Adrenal gland (tissue), 9 donors: ENCODE measurements at regions not wholly inside any gene's neighbourhood (a gene's known extent, or its start where the extent isn't known, plus 50 kb on each side); places are given as distances from the start of the nearest gene placed in this dataset.

ENCODE experiments used
- DNase-seq, 7 donors: peaks; one replicate each; pipeline ENCODE4 v3.0.0-alpha.2; 2019 to 2020
- H3K27ac ChIP-seq, 5 donors: fragments of 200-600 bp; sonication (generic) in 4 of 5; 1 replicate in 3 of 5; 2 replicates in 2 of 5; pipeline versions ENCODE4 v1.5.1 to v1.8.0; 2016 to 2020; ENCODE audit warnings: mild to moderate bottlenecking in 1 of 5
- H3K27me3 ChIP-seq: fragments of 200-600 bp; 2 replicates; pipeline ENCODE4 v1.8.0; 2021
- H3K36me3 ChIP-seq, 2 donors: fragments of 200-600 bp; replicated peaks in 1 of 2; 1 replicate in 1 of 2; 2 replicates in 1 of 2; pipeline versions ENCODE4 v1.5.1 to v1.8.0; 2018 to 2022
- H3K4me1 ChIP-seq, 2 donors: fragments of 200-600 bp; replicated peaks in 1 of 2; 1 replicate in 1 of 2; 2 replicates in 1 of 2; pipeline versions ENCODE4 v1.5.1 to v1.8.0; 2018 to 2021
- H3K4me3 ChIP-seq, 4 donors: fragments of 200-600 bp; sonication (generic) in 3 of 4; one replicate each; pipeline ENCODE4 v1.5.1; 2016 to 2018
- H3K9me3 ChIP-seq, 3 donors: fragments of 200-600 bp; sonication (generic) in 1 of 3; replicated peaks in 1 of 3; 1 replicate in 2 of 3; 2 replicates in 1 of 3; pipeline versions ENCODE4 v1.5.1 to v1.8.0; 2016 to 2021
- CTCF ChIP-seq, 6 experiments: fragments of 450-650 bp in 4 of 6; fragments of 200-600 bp in 2 of 6; sonication (generic) in 1 of 6; IDR thresholded peaks; 1 replicate in 5 of 6; 2 replicates in 1 of 6; pipeline versions ENCODE4 v1.5.1 to v1.8.0; 2016 to 2021; ENCODE audit warnings: antibody characterized with exemption in 6 of 6, mild to moderate bottlenecking in 2 of 6, moderate library complexity in 1 of 6
- POLR2A ChIP-seq, 2 donors: fragments of 450-650 bp; IDR thresholded peaks; one replicate each; pipeline ENCODE4 v1.6.1; 2017; ENCODE audit warnings: antibody characterized with exemption in 2 of 2, mild to moderate bottlenecking in 2 of 2, moderate library complexity in 1 of 2
- WGBS, 4 donors: extraction: QIAGEN DNeasy Blood & Tissue Kit in 2 of 4; methylation state at CpG; one replicate each; pipeline versions ENCODE4 v1.1.5 to v1.1.7; 2013 to 2017; 5-methylcytosine and 5-hydroxymethylcytosine counted together
- intact Hi-C, 2 donors: fragments of 100-400 bp; cut with DNase I; formaldehyde crosslinking; loops; one replicate each; pipeline versions ENCODE4 v1.14.1 to v1.15.0; 2022 to 2023
- donor health status: healthy with polysubstance abuse.
- donor health status: Bipolar disorder and iron deficiency.
- donor health status: DM: yes; HTN: yes; CAD: no.
- donor health status: DM: no; HTN: no; CAD: no.
- donor health status: DM: no; HTN: no; CAD: no.

GRCh38 chr7:118764221-118764620, 539.7 kb downstream of the ANKRD7 start:
- intact Hi-C loops = no loop called here
- no peak for DNase-seq
- 70 to 80% (median 74%) methylated on average over 4 of the region's 4 CpGs for WGBS, 4 donors
- no peaks in the 10 kb centered on the region for H3K4me1 ChIP-seq
- no peaks in the 10 kb centered on the region for H3K9me3 ChIP-seq
- H3K27me3 ChIP-seq = no peaks in the 10 kb centered on the region
- no peak overlapping the region for H3K4me3 ChIP-seq
- no peak overlapping the region for H3K27ac ChIP-seq
- no peak for TF ChIP-seq POLR2A (IDR thresholded peaks at IDR 0.05)
- TF ChIP-seq CTCF (IDR thresholded peaks at IDR 0.05) = no peak
- H3K36me3 ChIP-seq = no peaks in the 10 kb centered on the region

- DNase-seq = no peak
- TF ChIP-seq POLR2A (IDR thresholded peaks at IDR 0.05) (no peak), CTCF (IDR thresholded peaks at IDR 0.05) (no peak)
- Histone ChIP-seq H3K4me3 (no peak overlapping the region), H3K36me3 (no peaks in the 10 kb centered on the region), H3K27ac (no peak overlapping the region), H3K27me3 (no peaks in the 10 kb centered on the region), H3K9me3 (peaks cover 0 to 4% (median 0%) of the 10 kb centered on the region in 3 donors), H3K4me1 (no peaks in the 10 kb centered on the region)
- intact Hi-C loops = no loop called here
Observed at GRCh38 chr7:118771672-118772071, 547.2 kb downstream of the ANKRD7 start.

- H3K9me3 ChIP-seq = no peaks in the 10 kb centered on the region
- 59 to 83% (median 72%) methylated on average over 1 of the region's 1 CpG for WGBS, 4 donors
- H3K4me3 ChIP-seq = no peak overlapping the region
- H3K27ac ChIP-seq = no peak overlapping the region
- no peaks in the 10 kb centered on the region for H3K36me3 ChIP-seq
- DNase-seq = no peak
- no peaks in the 10 kb centered on the region for H3K4me1 ChIP-seq
- intact Hi-C loops = no loop called here
- TF ChIP-seq POLR2A (IDR thresholded peaks at IDR 0.05) (no peak), CTCF (IDR thresholded peaks at IDR 0.05) (no peak)
- no peaks in the 10 kb centered on the region for H3K27me3 ChIP-seq
Observed at GRCh38 chr7:118777308-118777707, 552.8 kb downstream of the ANKRD7 start.

GRCh38 chr7:118792682-118793081, 568.2 kb downstream of the ANKRD7 start:
- no peaks in the 10 kb centered on the region for H3K4me1 ChIP-seq

More at GRCh38 chr7:118792682-118793081, 568.2 kb downstream of the ANKRD7 start:
- no peak for DNase-seq
- intact Hi-C loops = no loop called here
- Histone ChIP-seq H3K4me3 (no peak overlapping the region), H3K36me3 (no peaks in the 10 kb centered on the region), H3K9me3 (no peaks in the 10 kb centered on the region), H3K27ac (no peak overlapping the region), H3K27me3 (no peaks in the 10 kb centered on the region)
- TF ChIP-seq CTCF (IDR thresholded peaks at IDR 0.05) (no peak), POLR2A (IDR thresholded peaks at IDR 0.05) (no peak)
- WGBS, 4 donors = 80 to 92% (median 87%) methylated on average over 4 of the region's 4 CpGs
